NCI-H82 (cell line): ENCODE measurements at regions not wholly inside any gene's neighbourhood (a gene's known extent, or its start where the extent isn't known, plus 50 kb on each side); places are given as distances from the start of the nearest gene placed in this dataset.
"Not testable (repeated sequence)": the region's sequence is repeated elsewhere in the genome, so short reads cannot be mapped to it uniquely, and the experiment has no call there.

Source experiments
- DNase-seq: peaks from one replicate; lab custom pipeline; 2025; lab: John Stamatoyannopoulos, UW

GRCh38 chr1:163983097-163983496 lies 575.9 kb upstream of the PBX1 start:
- DNase-seq, result no peak

- DNase-seq, result no peak
These were observed 573.3 kb upstream of the PBX1 start for GRCh38 chr1:163985700-163986099.

- DNase-seq, result no peak
These were observed 559.9 kb upstream of the PBX1 start for GRCh38 chr1:163999131-163999530.

GRCh38 chr1:164006186-164006585 lies 552.8 kb upstream of the PBX1 start:
- DNase-seq, result not testable (repeated sequence)

GRCh38 chr1:164006621-164007020 lies 552.4 kb upstream of the PBX1 start:
- DNase-seq, result no peak

GRCh38 chr1:164017239-164017638 lies 541.7 kb upstream of the PBX1 start:
- DNase-seq, result no peak

GRCh38 chr1:164020391-164020790 lies 538.6 kb upstream of the PBX1 start:
- no peak for DNase-seq

- DNase-seq, result no peak
These were observed 537.2 kb upstream of the PBX1 start for GRCh38 chr1:164021813-164022212.

GRCh38 chr1:164033782-164034181 lies 525.2 kb upstream of the PBX1 start:
- no peak for DNase-seq

- no peak for DNase-seq
These were observed 518.2 kb upstream of the PBX1 start for GRCh38 chr1:164040754-164041153.

- no peak for DNase-seq
These were observed 507.2 kb upstream of the PBX1 start for GRCh38 chr1:164051782-164052181.

GRCh38 chr1:164054331-164054730 lies 504.7 kb upstream of the PBX1 start:
- peak; percentile 94 for DNase-seq

GRCh38 chr1:164058198-164058597 lies 500.8 kb upstream of the PBX1 start:
- no peak for DNase-seq

GRCh38 chr1:164061528-164061927 lies 497.5 kb upstream of the PBX1 start:
- DNase-seq, result no peak

- DNase-seq, result no peak
These were observed 494.5 kb upstream of the PBX1 start for GRCh38 chr1:164064501-164064900.

- no peak for DNase-seq
These were observed 487.7 kb upstream of the PBX1 start for GRCh38 chr1:164071288-164071687.

- no peak for DNase-seq
These were observed 472.2 kb upstream of the PBX1 start for GRCh38 chr1:164086832-164087231.

GRCh38 chr1:164087906-164088453 lies 471.0 kb upstream of the PBX1 start:
- no peak for DNase-seq

- DNase-seq, result peak; percentile 18
These were observed 466.2 kb upstream of the PBX1 start for GRCh38 chr1:164092603-164093353.

- no peak for DNase-seq
These were observed 465.4 kb upstream of the PBX1 start for GRCh38 chr1:164093543-164093942.

- no peak for DNase-seq
These were observed 457.2 kb upstream of the PBX1 start for GRCh38 chr1:164101802-164102201.

- DNase-seq, result no peak
These were observed 427.0 kb upstream of the PBX1 start for GRCh38 chr1:164131949-164132348.

GRCh38 chr1:164137273-164137925 lies 421.6 kb upstream of the PBX1 start:
- DNase-seq, result no peak
